GM12878 (cell line): ENCODE measurements at regions not wholly inside any gene's neighbourhood (a gene's known extent, or its start where the extent isn't known, plus 50 kb on each side); places are given as distances from the start of the nearest gene placed in this dataset.

Source experiments
- ATAC-seq: fragments of 200-7000 bp; cut with Tn5 transposase; 3 replicates; pipeline ENCODE4 v1.9.1; 2020; ENCODE audit warnings: mild to moderate bottlenecking, moderate library complexity
- BruUV-seq: library from RNA; stranded (reverse); fragments of 400-500 nt; replicated peaks from 2 replicates; lab custom pipeline; 2021; lab: Mats Ljungman, UMichigan
- CTCF ChIA-PET: fragments of 300-600 bp; sonication (Branson Sonifier 250); formaldehyde crosslinking; extraction: SDS; loops from one replicate; lab custom pipeline; 2021; ENCODE audit warnings: inconsistent platforms; lab: Yijun Ruan, JAX
- POLR2A ChIA-PET: fragments of 350-600 bp; formaldehyde crosslinking; extraction: SDS; loops from one replicate; lab custom pipeline; 2021; ENCODE audit warnings: inconsistent platforms; lab: Charles Lee
- RAD21 ChIA-PET: fragments of 300-600 bp; sonication (Branson Sonifier 250); formaldehyde crosslinking; loops from one replicate; lab custom pipeline; 2023; ENCODE audit warnings: antibody characterized with exemption; ENCODE audit not compliant: unreplicated experiment; lab: Charles Lee
- SMC1A ChIA-PET: fragments of 300-600 bp; sonication (Branson Sonifier 250); formaldehyde crosslinking; loops from one replicate; lab custom pipeline; 2023; ENCODE audit not compliant: unreplicated experiment, uncharacterized antibody; lab: Charles Lee
- DNase-seq: peaks from one replicate; pipeline ENCODE4 v3.0.0-alpha.2; 2011; ENCODE audit warnings: low read depth, low spot score
- FAIRE-seq: peaks from 3 replicates; lab custom pipeline; 2011; peaks lifted over from hg19 to GRCh38; lab: Jason Lieb, UNC
- H2AFZ ChIP-seq: 2 replicates; pipeline ENCODE4 v1.6.0; 2011; ENCODE audit warnings: low read depth, low read length, control low read depth; ENCODE audit not compliant: control insufficient read depth
- H3K27ac ChIP-seq: 2 replicates; pipeline ENCODE4 v1.5.1; 2011; ENCODE audit warnings: control low read depth; ENCODE audit not compliant: control insufficient read depth, insufficient read depth
- H3K27me3 ChIP-seq, 2 experiments: replicated peaks in 1 of 2; 2 replicates each; pipeline versions ENCODE4 v1.6.0 to v1.6.1; 2011; ENCODE audit warnings: low read length in 1 of 2; ENCODE audit not compliant: control insufficient read depth in 2 of 2, insufficient read depth in 2 of 2
- H3K36me3 ChIP-seq, 2 experiments: 2 replicates each; pipeline ENCODE4 v1.5.1; 2011; ENCODE audit warnings: low read length in 1 of 2; ENCODE audit not compliant: control insufficient read depth in 2 of 2, insufficient read depth in 2 of 2
- H3K4me1 ChIP-seq: 2 replicates; pipeline ENCODE4 v1.6.1; 2011; ENCODE audit warnings: mild to moderate bottlenecking, low read length, moderate library complexity, mixed read lengths; ENCODE audit not compliant: control insufficient read depth, insufficient read depth
- H3K4me2 ChIP-seq: 2 replicates; pipeline ENCODE4 v1.6.0; 2011; ENCODE audit warnings: control low read depth; ENCODE audit not compliant: control insufficient read depth, insufficient read depth
- H3K4me3 ChIP-seq: fragments of 200-600 bp; sonication (generic); 2 replicates; pipeline ENCODE4 v1.5.1; 2016
- H3K79me2 ChIP-seq: 2 replicates; pipeline ENCODE4 v1.6.0; 2011; ENCODE audit warnings: low read length; ENCODE audit not compliant: control insufficient read depth, insufficient read depth
- H3K9ac ChIP-seq: 2 replicates; pipeline ENCODE4 v1.8.0; 2011; ENCODE audit warnings: low read length, control low read depth, mixed read lengths; ENCODE audit not compliant: control insufficient read depth, insufficient read depth
- H3K9me3 ChIP-seq: replicated peaks from 3 replicates; pipeline ENCODE4 v1.5.1; 2011; ENCODE audit warnings: mild to moderate bottlenecking, low read length; ENCODE audit not compliant: control insufficient read depth, insufficient read depth
- H4K20me1 ChIP-seq: 2 replicates; pipeline ENCODE4 v1.6.0; 2011; ENCODE audit not compliant: control insufficient read depth, insufficient read depth
- CHD2 ChIP-seq: IDR thresholded peaks from 2 replicates; pipeline ENCODE4 v1.6.1; 2011; ENCODE audit warnings: low read depth, low read length, improper control_type of control experiment, borderline replicate concordance
- FOS ChIP-seq: IDR thresholded peaks from 3 replicates; pipeline ENCODE4 v1.6.1; 2011; ENCODE audit warnings: borderline replicate concordance; ENCODE audit not compliant: insufficient read length; ENCODE audit errors: extremely low read depth
- HDAC2 ChIP-seq: fragments of 200-600 bp; sonication (generic); IDR thresholded peaks from 2 replicates; pipeline ENCODE4 v1.6.1; 2017
- NFYA ChIP-seq: IDR thresholded peaks from 2 replicates; pipeline ENCODE4 v1.6.1; 2011; ENCODE audit warnings: low read depth, mild to moderate bottlenecking, low read length, improper control_type of control experiment, borderline replicate concordance
- POLR2AphosphoS2 ChIP-seq: IDR thresholded peaks from 2 replicates; pipeline ENCODE4 v1.6.1; 2011; ENCODE audit warnings: low read depth, mild to moderate bottlenecking, low read length, improper control_type of control experiment, moderate library complexity
- ZNF217 ChIP-seq: fragments of 450-650 bp; IDR thresholded peaks from 2 replicates; pipeline ENCODE4 v1.6.1; 2017; ENCODE audit warnings: antibody characterized with exemption, mild to moderate bottlenecking
- WGBS: methylation state at CpG from one replicate; pipeline ENCODE4 v1.1.6; 2016; ENCODE audit warnings: low lambda C conversion rate; ENCODE audit not compliant: insufficient replicate concordance, insufficient coverage; ENCODE audit errors: missing lambda C conversion rate; 5-methylcytosine and 5-hydroxymethylcytosine counted together
- in situ Hi-C: fragments of 300-500 bp; cut with MboI; formaldehyde crosslinking; loops from 9 replicates; pipeline ENCODE4 v1.14.3; 2018; ENCODE audit warnings: mixed read lengths
- intact Hi-C: fragments of 100-400 bp; cut with micrococcal nuclease; formaldehyde crosslinking; loops from one replicate; pipeline ENCODE4 v1.14.2; 2022; ENCODE audit not compliant: unreplicated experiment
- TF ChIP-seq, protein P1 (sequence below): IDR thresholded peaks from 2 replicates; pipeline ENCODE4 v1.6.1; 2011; ENCODE audit warnings: borderline replicate concordance, low read depth, mild to moderate bottlenecking, moderate library complexity, low read length; ENCODE audit not compliant: insufficient read depth, poor library complexity, severe bottlenecking
- TF ChIP-seq, protein P2 (sequence below): IDR thresholded peaks from 2 replicates; pipeline ENCODE4 v1.6.1; 2011; ENCODE audit warnings: low read depth, mild to moderate bottlenecking, low read length, moderate library complexity, borderline replicate concordance; ENCODE audit errors: extremely low read depth

DNA sequence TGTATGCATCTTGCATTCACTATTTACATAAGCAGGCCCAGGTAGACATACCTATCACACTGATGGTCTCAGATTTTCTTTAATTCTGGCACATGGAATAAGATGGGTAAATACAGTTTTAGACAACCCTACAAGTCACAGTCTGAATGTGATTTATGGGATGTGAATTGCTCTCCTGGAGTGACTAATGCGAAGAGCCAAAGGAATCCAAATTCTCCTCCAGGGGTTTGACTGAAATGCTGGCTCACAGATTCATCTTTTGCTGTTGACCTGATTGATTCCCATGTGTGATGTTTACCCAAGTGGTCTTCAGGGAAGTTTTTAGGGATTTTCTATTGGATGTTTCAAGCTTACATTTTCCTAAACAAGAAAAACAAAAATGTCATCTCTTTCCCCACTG is 277.9 kb upstream of the MON1B start:
- H3K27me3 ChIP-seq: no peaks in the 10 kb centered on the region
- in situ Hi-C loops: no loop called here

DNA sequence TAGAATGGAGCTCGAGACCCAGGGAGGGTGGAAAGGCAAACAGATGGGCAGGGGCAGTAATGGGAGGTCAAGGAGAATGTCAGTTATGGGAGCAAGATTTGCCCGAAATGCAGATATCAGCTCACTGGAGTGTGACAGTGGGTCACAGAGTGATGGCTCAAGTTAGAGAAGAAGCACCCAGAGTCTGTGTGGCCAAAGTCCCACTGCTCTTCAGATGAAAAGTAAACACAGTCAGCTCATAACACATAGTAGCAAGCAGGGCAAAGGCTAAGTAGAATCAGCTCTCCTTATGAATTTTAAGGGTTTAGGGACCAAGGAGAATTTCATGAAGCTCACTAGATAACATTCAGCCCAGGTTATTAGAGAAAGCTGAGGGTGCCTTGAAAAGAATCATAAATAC is 264.9 kb upstream of the MON1B start:
- ChIA-PET RAD21 (no interaction called here), SMC1A (no interaction called here), POLR2A (no interaction called here), CTCF (no interaction called here)
- TF ChIP-seq HDAC2 (no peak), POLR2AphosphoS2 (no peak), NFYA (no peak), FOS (no peak), CHD2 (no peak)
- TF ChIP-seq, protein P1, sequence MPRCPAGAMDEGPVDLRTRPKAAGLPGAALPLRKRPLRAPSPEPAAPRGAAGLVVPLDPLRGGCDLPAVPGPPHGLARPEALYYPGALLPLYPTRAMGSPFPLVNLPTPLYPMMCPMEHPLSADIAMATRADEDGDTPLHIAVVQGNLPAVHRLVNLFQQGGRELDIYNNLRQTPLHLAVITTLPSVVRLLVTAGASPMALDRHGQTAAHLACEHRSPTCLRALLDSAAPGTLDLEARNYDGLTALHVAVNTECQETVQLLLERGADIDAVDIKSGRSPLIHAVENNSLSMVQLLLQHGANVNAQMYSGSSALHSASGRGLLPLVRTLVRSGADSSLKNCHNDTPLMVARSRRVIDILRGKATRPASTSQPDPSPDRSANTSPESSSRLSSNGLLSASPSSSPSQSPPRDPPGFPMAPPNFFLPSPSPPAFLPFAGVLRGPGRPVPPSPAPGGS: no peak
- TF ChIP-seq, protein P2, sequence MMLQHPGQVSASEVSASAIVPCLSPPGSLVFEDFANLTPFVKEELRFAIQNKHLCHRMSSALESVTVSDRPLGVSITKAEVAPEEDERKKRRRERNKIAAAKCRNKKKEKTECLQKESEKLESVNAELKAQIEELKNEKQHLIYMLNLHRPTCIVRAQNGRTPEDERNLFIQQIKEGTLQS: no peak
- ATAC-seq (no peak), DNase-seq (no peak), FAIRE-seq (no peak)
- H3K36me3 ChIP-seq: no peaks in the 10 kb centered on the region
- intact Hi-C loops: no loop called here
- no peak overlapping the region for H2AFZ ChIP-seq
- H3K9me3 ChIP-seq: no peaks in the 10 kb centered on the region
- no peaks in the 10 kb centered on the region for H3K4me1 ChIP-seq
- no peak overlapping the region for H3K27ac ChIP-seq
- no peak overlapping the region for H3K9ac ChIP-seq
- in situ Hi-C loops: no loop called here
- 25% methylated on average over 2 of the region's 2 CpGs for WGBS
- no peaks in the 10 kb centered on the region for H4K20me1 ChIP-seq
- H3K27me3 ChIP-seq: no peaks in the 10 kb centered on the region
- no peaks in the 10 kb centered on the region for H3K79me2 ChIP-seq
- no TSS peak for BruUV-seq
- H3K4me3 ChIP-seq: no peak overlapping the region
- H3K4me2 ChIP-seq: no peak overlapping the region

More for the DNA sequence above, 277.9 kb upstream of the MON1B start:
- H3K9ac ChIP-seq: no peak overlapping the region
- 29% methylated on average over 1 of the region's 1 CpG for WGBS
- H2AFZ ChIP-seq: no peak overlapping the region
- POLR2A ChIA-PET: no interaction called here
- FAIRE-seq: no peak
- no peak overlapping the region for H3K4me3 ChIP-seq
- no peaks in the 10 kb centered on the region for H4K20me1 ChIP-seq
- H3K4me2 ChIP-seq: no peak overlapping the region
- TF ChIP-seq ZNF217: no peak
- TF ChIP-seq, all 136 proteins: peak for 0
- H3K36me3 ChIP-seq: no peaks in the 10 kb centered on the region
- BruUV-seq: no TSS peak
- H3K4me1 ChIP-seq: no peaks in the 10 kb centered on the region
- ATAC-seq (no peak), DNase-seq (no peak)
- SMC1A ChIA-PET: no interaction called here
- no peaks in the 10 kb centered on the region for H3K79me2 ChIP-seq
- RAD21 ChIA-PET: no interaction called here
- H3K9me3 ChIP-seq: no peaks in the 10 kb centered on the region
- no peak overlapping the region for H3K27ac ChIP-seq
- CTCF ChIA-PET: no interaction called here
- intact Hi-C loops: no loop called here
